ENCODE measurements at regions not wholly inside any gene's neighbourhood (a gene's known extent, or its start where the extent isn't known, plus 50 kb on each side); places are given as distances from the start of the nearest gene placed in this dataset.

GRCh38 chr12:75759196-75759595 is 247.8 kb upstream of the KRR1 start:
- no peak for TF ChIP-seq SNAI2 (CRISPR knock-in tag; IDR thresholded peaks at IDR 0.05)
- no peak for TF ChIP-seq ZFP30 (CRISPR knock-in tag; IDR thresholded peaks at IDR 0.05)
- no peak for TF ChIP-seq ZC3H10 (CRISPR knock-in tag; IDR thresholded peaks at IDR 0.05)
- TF ChIP-seq ZNF8 (CRISPR knock-in tag; IDR thresholded peaks at IDR 0.05) = no peak
- no peak for TF ChIP-seq ZNF70 (CRISPR knock-in tag; IDR thresholded peaks at IDR 0.05)

Measured in SK-N-SH treated with all-trans-retinoic acid at 6 μM for 48 hours (cell line).